ENCODE measurements at regions not wholly inside any gene's neighbourhood (a gene's known extent, or its start where the extent isn't known, plus 50 kb on each side); places are given as distances from the start of the nearest gene placed in this dataset.

GRCh38 chr7:45985902-45986301 lies 64.8 kb upstream of the IGFBP3 start:
- H2BK15ac ChIP-seq (ENCODE audit: low read length): no peak overlapping the region
- H2BK12ac ChIP-seq (ENCODE audit: low read depth, low read length): no peak overlapping the region
- H3K27me3 ChIP-seq (replicated peaks in 1 of 4; ENCODE audit: control insufficient read depth in 3 of 4, extremely low read depth in 1 of 4, insufficient read depth in 3 of 4, low read length in 3 of 4): no peaks in the 10 kb centered on the region
- H3K36me3 ChIP-seq (ENCODE audit: control insufficient read depth in 2 of 4, insufficient read depth in 4 of 4, low read length in 3 of 4): no peaks in the 10 kb centered on the region
- H3K56ac ChIP-seq (replicated peaks; ENCODE audit: insufficient read length, low read depth, low read length): no peak overlapping the region
- no peak overlapping the region for H4K5ac ChIP-seq (ENCODE audit: insufficient read length, low read depth, low read length)
- no peak for DNase-seq (ENCODE audit: low read depth in 1 of 2, low spot score in 2 of 2)
- no peak overlapping the region for H3K9ac ChIP-seq (replicated peaks in 1 of 4; ENCODE audit: extremely low read depth in 1 of 4, low read depth in 3 of 4, low read length in 3 of 4)
- peaks cover 0 to 4% of the 10 kb centered on the region in 2 experiments; a peak in 3 of 4 replicates for H3K9me3 ChIP-seq (ENCODE audit: insufficient read depth in 2 of 2, low read depth in 1 of 2, low read length in 1 of 2)
- H3K23me2 ChIP-seq (ENCODE audit: low read depth, low read length): no peaks in the 10 kb centered on the region
- H3K4me3 ChIP-seq (ENCODE audit: extremely low read depth in 1 of 4, insufficient read depth in 2 of 4, low read depth in 3 of 4, low read length in 4 of 4): no peak overlapping the region
- no peak overlapping the region for H3K4ac ChIP-seq (replicated peaks; ENCODE audit: insufficient read length, low read depth, low read length)
- no peak overlapping the region for H2BK20ac ChIP-seq (ENCODE audit: low read length)
- H3K4me2 ChIP-seq (ENCODE audit: insufficient read depth in 1 of 2, low read depth in 2 of 2, low read length in 2 of 2): no peak overlapping the region
- ChIA-PET POLR2A (ENCODE audit: partially characterized antibody) (no interaction called here), CTCF (ENCODE audit: partially characterized antibody) (interaction anchor here (1.2 to 1.4 kb wide), 2 partner anchors 22 to 1115 kb away, joined by 3 to 4 read pairs; no protein-coding TSS in a partner anchor)
- H3K79me1 ChIP-seq (ENCODE audit: low read depth, low read length): no peaks in the 10 kb centered on the region
- H2AFZ ChIP-seq (ENCODE audit: low read length): no peak overlapping the region
- H2BK5ac ChIP-seq (ENCODE audit: low read depth, low read length): no peak overlapping the region
- no peak overlapping the region for H3K23ac ChIP-seq (ENCODE audit: insufficient read length)
- H3K14ac ChIP-seq (ENCODE audit: insufficient read length): no peak overlapping the region
- no peak overlapping the region for H2AK5ac ChIP-seq (ENCODE audit: low read depth, low read length)
- no peak overlapping the region for H3K27ac ChIP-seq (ENCODE audit: low read depth, low read length)
- H4K20me1 ChIP-seq (replicated peaks in 1 of 2; ENCODE audit: control insufficient read depth in 1 of 2, insufficient read depth in 2 of 2, low read length in 2 of 2): no peaks in the 10 kb centered on the region
- no peak overlapping the region for H4K91ac ChIP-seq (replicated peaks; ENCODE audit: insufficient read length, low read length)
- no peak overlapping the region for H3K18ac ChIP-seq (ENCODE audit: extremely low read depth, low read length)
- no peaks in the 10 kb centered on the region for H3K79me2 ChIP-seq (ENCODE audit: control insufficient read depth in 1 of 2, insufficient read depth in 2 of 2, low read length in 2 of 2)
- no peak for FAIRE-seq
- H3K4me1 ChIP-seq (replicated peaks in 1 of 4; ENCODE audit: control insufficient read depth in 3 of 4, insufficient read depth in 4 of 4, low read length in 3 of 4): no peaks in the 10 kb centered on the region; a peak in 1 of 7 replicates
- H4K8ac ChIP-seq (ENCODE audit: extremely low read depth, insufficient read depth, low read length): no peak overlapping the region
- 89% methylated on average over 4 of the region's 4 CpGs; no CpG with 5 or more reads in 1 of the 2 experiments for WGBS, 2 experiments (ENCODE audit: extremely low coverage in 1 of 2, insufficient coverage in 1 of 2, insufficient read length in 1 of 2, insufficient replicate concordance in 2 of 2, low coverage in 1 of 2, low lambda C conversion rate in 2 of 2, missing lambda C conversion rate in 1 of 2)
- no peak overlapping the region for H2BK120ac ChIP-seq (replicated peaks; ENCODE audit: low read depth, low read length)
- TF ChIP-seq RBBP5 (IDR thresholded peaks at IDR 0.05; ENCODE audit: borderline replicate concordance, low read depth, low read length): no peak
- no peak for TF ChIP-seq EZH2 (IDR thresholded peaks at IDR 0.05; ENCODE audit: low read depth, low read length, severe bottlenecking)

Data from H1 (cell line).